CD14-positive monocyte (primary cell): ENCODE measurements at regions not wholly inside any gene's neighbourhood (a gene's known extent, or its start where the extent isn't known, plus 50 kb on each side); places are given as distances from the start of the nearest gene placed in this dataset.

Experiments
- DNase-seq, 3 donors: peaks; one replicate each; pipeline ENCODE4 v3.0.0-alpha.2; 2011 to 2022
- H2AFZ ChIP-seq: 2 replicates; pipeline ENCODE4 v1.6.0; 2012; ENCODE audit warnings: mild to moderate bottlenecking, low read depth, low read length, inconsistent platforms; ENCODE audit not compliant: insufficient read depth, poor library complexity, severe bottlenecking
- H3K27ac ChIP-seq, 2 donors: 1 replicate in 1 of 2; 2 replicates in 1 of 2; pipeline ENCODE4 v1.5.1; 2012 to 2013; ENCODE audit warnings: low read length in 2 of 2, control low read depth in 1 of 2, inconsistent platforms in 1 of 2, low read depth in 1 of 2, mild to moderate bottlenecking in 1 of 2
- H3K27me3 ChIP-seq, 2 donors: one replicate each; pipeline versions ENCODE4 v1.6.0 to v1.6.1; 2011 to 2013; ENCODE audit warnings: low read length in 2 of 2; ENCODE audit not compliant: control insufficient read depth in 2 of 2, insufficient read depth in 2 of 2
- H3K36me3 ChIP-seq, 2 donors: replicated peaks in 1 of 2; 1 replicate in 1 of 2; 2 replicates in 1 of 2; pipeline versions ENCODE4 v1.5.1 to v1.6.1; 2012 to 2013; ENCODE audit warnings: low read length in 2 of 2, control low read depth in 1 of 2, inconsistent platforms in 1 of 2, mild to moderate bottlenecking in 1 of 2; ENCODE audit not compliant: insufficient read depth in 2 of 2, control insufficient read depth in 1 of 2
- H3K4me1 ChIP-seq, 2 donors: 1 replicate in 1 of 2; 2 replicates in 1 of 2; pipeline versions ENCODE4 v1.5.1 to v1.6.1; 2012 to 2013; ENCODE audit warnings: low read length in 2 of 2, control low read depth in 1 of 2, inconsistent platforms in 1 of 2, mild to moderate bottlenecking in 1 of 2, moderate library complexity in 1 of 2; ENCODE audit not compliant: insufficient read depth in 2 of 2, control insufficient read depth in 1 of 2
- H3K4me2 ChIP-seq: replicated peaks from 2 replicates; pipeline ENCODE3; 2012; ENCODE audit warnings: low read length, moderate library complexity, mild to moderate bottlenecking; ENCODE audit not compliant: poor library complexity, severe bottlenecking; ENCODE audit errors: extremely low read depth
- H3K4me3 ChIP-seq, 3 experiments: fragments of 200-600 bp in 1 of 3; sonication (generic) in 1 of 3; replicated peaks in 1 of 3; 1 replicate in 2 of 3; 2 replicates in 1 of 3; pipeline ENCODE4 v1.5.1; 2011 to 2013; ENCODE audit warnings: low read length in 3 of 3, mild to moderate bottlenecking in 3 of 3, control low read depth in 2 of 3, low read depth in 2 of 3, inconsistent platforms in 1 of 3, moderate library complexity in 1 of 3
- H3K79me2 ChIP-seq: 2 replicates; pipeline ENCODE4 v1.6.0; 2012; ENCODE audit warnings: mild to moderate bottlenecking, control low read depth, inconsistent platforms, low read length, moderate library complexity; ENCODE audit not compliant: insufficient read depth
- H3K9ac ChIP-seq: 2 replicates; pipeline ENCODE4 v1.6.0; 2017; ENCODE audit warnings: low read length, mild to moderate bottlenecking; ENCODE audit not compliant: insufficient read depth, poor library complexity, severe bottlenecking
- H3K9me3 ChIP-seq, 2 donors: replicated peaks in 1 of 2; 1 replicate in 1 of 2; 2 replicates in 1 of 2; pipeline versions ENCODE4 v1.5.1 to v1.6.1; 2012 to 2013; ENCODE audit warnings: low read length in 2 of 2, control low read depth in 1 of 2; ENCODE audit not compliant: control insufficient read depth in 1 of 2, insufficient read depth in 1 of 2
- H4K20me1 ChIP-seq: 2 replicates; pipeline ENCODE4 v1.6.0; 2012; ENCODE audit warnings: mild to moderate bottlenecking, low read length, control low read depth, moderate library complexity; ENCODE audit not compliant: insufficient read depth
- H3K27ac Mint-ChIP-seq, 7 donors: one replicate each; pipeline ENCODE4 v1.8.0; 2020; ENCODE audit warnings: mild to moderate bottlenecking in 7 of 7, mixed read lengths in 7 of 7, moderate library complexity in 6 of 7, inconsistent platforms in 2 of 7
- H3K27me3 Mint-ChIP-seq, 3 donors: one replicate each; pipeline ENCODE4 v1.8.0; 2021 to 2022; ENCODE audit warnings: low read depth in 3 of 3, mild to moderate bottlenecking in 3 of 3, mixed read lengths in 3 of 3, moderate library complexity in 3 of 3, inconsistent platforms in 1 of 3
- H3K36me3 Mint-ChIP-seq, 2 donors: one replicate each; pipeline ENCODE4 v1.8.0; 2020; ENCODE audit warnings: mixed read lengths in 2 of 2, inconsistent platforms in 1 of 2, mild to moderate bottlenecking in 1 of 2
- H3K4me1 Mint-ChIP-seq: one replicate; pipeline ENCODE4 v1.8.0; 2020; ENCODE audit warnings: mild to moderate bottlenecking, mixed read lengths
- H3K4me3 Mint-ChIP-seq, 2 donors: one replicate each; pipeline ENCODE4 v1.8.0; 2020; ENCODE audit warnings: mild to moderate bottlenecking in 2 of 2, mixed read lengths in 2 of 2, moderate library complexity in 1 of 2
- H3K9me3 Mint-ChIP-seq, 7 donors: one replicate each; pipeline ENCODE4 v1.8.0; 2020 to 2022; ENCODE audit warnings: mixed read lengths in 7 of 7, mild to moderate bottlenecking in 6 of 7, moderate library complexity in 6 of 7, inconsistent platforms in 2 of 7
- WGBS: methylation state at CpG from one replicate; pipeline ENCODE4 v1.1.5; 2013; ENCODE audit warnings: missing lambda C conversion rate; ENCODE audit not compliant: insufficient coverage; 5-methylcytosine and 5-hydroxymethylcytosine counted together
- intact Hi-C, 2 donors: fragments of 100-400 bp; cut with micrococcal nuclease; formaldehyde crosslinking; loops; one replicate each; pipeline versions ENCODE4 v1.15.0 to v1.15.1; 2023
- TF ChIP-seq, protein P1 (sequence below): fragments of 200-600 bp; IDR thresholded peaks from one replicate; pipeline ENCODE4 v1.8.0; 2022; ENCODE audit warnings: antibody characterized with exemption, mild to moderate bottlenecking

DNA sequence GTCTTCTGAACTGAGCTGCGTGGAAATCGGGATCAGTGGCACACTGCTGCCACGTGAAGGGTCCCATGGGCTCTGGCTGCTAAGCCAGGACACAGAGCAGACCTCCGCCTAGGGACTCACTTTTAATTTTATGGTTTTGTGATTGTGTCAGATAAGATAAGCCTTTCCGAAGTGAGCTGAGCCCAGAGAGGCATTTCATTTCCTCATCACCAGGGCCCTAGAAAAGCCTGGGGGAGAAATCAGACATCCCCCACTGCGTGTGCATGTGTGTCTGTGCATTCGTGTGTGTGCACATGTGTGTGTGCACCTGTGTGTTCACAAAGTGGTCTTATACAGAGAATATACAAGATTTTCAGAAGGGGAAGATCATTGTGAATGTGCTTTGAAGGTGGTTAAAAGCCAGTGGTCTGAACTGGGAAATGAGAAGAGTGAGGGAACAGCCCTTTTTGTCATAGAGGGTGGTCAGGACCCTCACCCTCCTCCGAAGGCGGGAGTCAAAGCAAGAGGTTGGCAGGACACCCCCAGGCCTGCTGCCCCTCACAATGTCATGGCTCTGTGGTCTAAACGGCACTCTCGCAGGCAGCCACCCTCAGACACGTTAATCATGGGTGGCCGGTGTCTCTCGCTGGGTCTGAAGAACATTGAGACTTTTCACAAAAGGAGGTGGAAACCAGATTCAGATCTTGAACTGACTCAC is 176.1 kb upstream of the PFKP start:
- no peak overlapping the region for H3K4me2 ChIP-seq
- WGBS: 62% methylated on average over 12 of the region's 14 CpGs

DNA sequence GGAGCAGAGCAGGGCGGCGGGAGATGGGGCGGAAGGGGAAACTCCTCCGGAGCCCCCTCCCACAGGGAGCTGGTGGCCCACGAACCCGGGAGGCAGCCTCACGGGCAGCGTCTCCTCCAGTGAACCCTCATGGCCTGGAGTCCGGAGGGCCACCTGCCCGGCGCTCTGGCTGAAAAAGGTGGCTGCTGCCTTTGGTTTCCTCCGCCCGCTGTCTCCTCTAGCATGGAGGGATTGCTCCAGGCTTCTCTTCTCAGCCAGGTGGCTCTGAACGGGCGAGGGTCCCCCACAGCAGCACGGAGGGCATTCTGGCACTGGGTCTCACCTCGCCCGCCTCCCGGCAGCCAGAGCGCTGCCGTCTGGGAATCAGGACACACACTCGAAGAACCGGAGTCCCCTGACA is 177.3 kb upstream of the PFKP start:
- H3K4me2 ChIP-seq: no peak overlapping the region
- no peak overlapping the region for H3K27ac ChIP-seq
- intact Hi-C loops: no loop called here
- peaks cover 20 to 22% of the 10 kb centered on the region in 2 donors for H3K4me1 ChIP-seq
- TF ChIP-seq, protein P1, sequence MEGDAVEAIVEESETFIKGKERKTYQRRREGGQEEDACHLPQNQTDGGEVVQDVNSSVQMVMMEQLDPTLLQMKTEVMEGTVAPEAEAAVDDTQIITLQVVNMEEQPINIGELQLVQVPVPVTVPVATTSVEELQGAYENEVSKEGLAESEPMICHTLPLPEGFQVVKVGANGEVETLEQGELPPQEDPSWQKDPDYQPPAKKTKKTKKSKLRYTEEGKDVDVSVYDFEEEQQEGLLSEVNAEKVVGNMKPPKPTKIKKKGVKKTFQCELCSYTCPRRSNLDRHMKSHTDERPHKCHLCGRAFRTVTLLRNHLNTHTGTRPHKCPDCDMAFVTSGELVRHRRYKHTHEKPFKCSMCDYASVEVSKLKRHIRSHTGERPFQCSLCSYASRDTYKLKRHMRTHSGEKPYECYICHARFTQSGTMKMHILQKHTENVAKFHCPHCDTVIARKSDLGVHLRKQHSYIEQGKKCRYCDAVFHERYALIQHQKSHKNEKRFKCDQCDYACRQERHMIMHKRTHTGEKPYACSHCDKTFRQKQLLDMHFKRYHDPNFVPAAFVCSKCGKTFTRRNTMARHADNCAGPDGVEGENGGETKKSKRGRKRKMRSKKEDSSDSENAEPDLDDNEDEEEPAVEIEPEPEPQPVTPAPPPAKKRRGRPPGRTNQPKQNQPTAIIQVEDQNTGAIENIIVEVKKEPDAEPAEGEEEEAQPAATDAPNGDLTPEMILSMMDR: no peak
- H4K20me1 ChIP-seq: no peaks in the 10 kb centered on the region
- DNase-seq: no peak
- H2AFZ ChIP-seq: no peak overlapping the region
- WGBS: 95% methylated on average over 21 of the region's 23 CpGs
- no peak overlapping the region for H3K4me3 ChIP-seq
- H3K79me2 ChIP-seq: no peaks in the 10 kb centered on the region
- H3K36me3 Mint-ChIP-seq: no peaks in the 10 kb centered on the region
- no peaks in the 10 kb centered on the region for H3K27me3 ChIP-seq
- H3K27me3 Mint-ChIP-seq: peaks cover 0 to 1% (median 0%) of the 10 kb centered on the region in 3 donors
- H3K27ac Mint-ChIP-seq: no peak overlapping the region
- no peak overlapping the region for H3K4me3 Mint-ChIP-seq
- no peak overlapping the region for H3K9ac ChIP-seq
- H3K4me1 Mint-ChIP-seq: peaks cover 26% of the 10 kb centered on the region
- peaks cover 0 to 4% (median 0%) of the 10 kb centered on the region in 7 donors for H3K9me3 Mint-ChIP-seq
- H3K36me3 ChIP-seq: no peaks in the 10 kb centered on the region
- no peaks in the 10 kb centered on the region for H3K9me3 ChIP-seq

More for the DNA sequence above, 176.1 kb upstream of the PFKP start:
- peaks cover 0 to 4% (median 0%) of the 10 kb centered on the region in 7 donors for H3K9me3 Mint-ChIP-seq
- no peak overlapping the region for H3K4me3 ChIP-seq
- H3K4me1 ChIP-seq: peaks cover 8 to 10% of the 10 kb centered on the region in 2 donors
- H3K9me3 ChIP-seq: no peaks in the 10 kb centered on the region
- no peak overlapping the region for H3K9ac ChIP-seq
- H3K27ac ChIP-seq: no peak overlapping the region
- no peaks in the 10 kb centered on the region for H3K79me2 ChIP-seq
- peaks cover 16% of the 10 kb centered on the region for H3K4me1 Mint-ChIP-seq
- H4K20me1 ChIP-seq: no peaks in the 10 kb centered on the region
- H3K4me3 Mint-ChIP-seq: no peak overlapping the region
- no peak overlapping the region for H3K27ac Mint-ChIP-seq
- no peak for DNase-seq
- H3K36me3 ChIP-seq: no peaks in the 10 kb centered on the region
- TF ChIP-seq, protein P1: no peak
- H3K36me3 Mint-ChIP-seq: no peaks in the 10 kb centered on the region
- H3K27me3 ChIP-seq: no peaks in the 10 kb centered on the region
- H3K27me3 Mint-ChIP-seq: peaks cover 0 to 1% (median 0%) of the 10 kb centered on the region in 3 donors
- intact Hi-C loops: no loop called here
- H2AFZ ChIP-seq: peak overlapping the region; percentile 14
